Stimulated activated CD4-positive, alpha-beta T cell treated with anti-CD3 and anti-CD28 coated beads, Interleukin-12 subunit alpha, Interleukin-12 subunit beta, amount 100 ng/mL, for 4 hours (primary cell): ENCODE measurements at regions not wholly inside any gene's neighbourhood (a gene's known extent, or its start where the extent isn't known, plus 50 kb on each side); places are given as distances from the start of the nearest gene placed in this dataset.

Source experiments
- DNase-seq: peaks from one replicate; pipeline ENCODE4 v3.0.0-alpha.2; 2020

- DNase-seq = no peak
These were observed 255.4 kb downstream of the DAD1 start for GRCh38 chr14:22333422-22334274.

- no peak for DNase-seq
These were observed 256.2 kb downstream of the DAD1 start for GRCh38 chr14:22332686-22333421.

- no peak for DNase-seq
These were observed 259.7 kb downstream of the DAD1 start for GRCh38 chr14:22329371-22329770.

- no peak for DNase-seq
These were observed 263.2 kb downstream of the DAD1 start for GRCh38 chr14:22325676-22326400.

- no peak for DNase-seq
These were observed 268.7 kb downstream of the DAD1 start for GRCh38 chr14:22320362-22320750.

GRCh38 chr14:22319526-22320361 lies 269.3 kb downstream of the DAD1 start:
- no peak for DNase-seq

GRCh38 chr14:22318951-22319350 lies 270.1 kb downstream of the DAD1 start:
- DNase-seq = no peak

GRCh38 chr14:22316473-22316872 lies 272.6 kb downstream of the DAD1 start:
- DNase-seq = no peak

- DNase-seq = no peak
These were observed 273.7 kb downstream of the DAD1 start for GRCh38 chr14:22315336-22315735.

GRCh38 chr14:22314183-22314820 lies 274.7 kb downstream of the DAD1 start:
- DNase-seq = no peak

- DNase-seq = no peak
These were observed 275.7 kb downstream of the DAD1 start for GRCh38 chr14:22313172-22313801.

- DNase-seq = no peak
These were observed 277.4 kb downstream of the DAD1 start for GRCh38 chr14:22311636-22312035.

GRCh38 chr14:22305607-22306006 lies 283.4 kb downstream of the DAD1 start:
- no peak for DNase-seq

- DNase-seq = no peak
These were observed 284.7 kb downstream of the DAD1 start for GRCh38 chr14:22304326-22304725.

GRCh38 chr14:22303589-22304195 lies 285.3 kb downstream of the DAD1 start:
- no peak for DNase-seq

- DNase-seq = no peak
These were observed 288.4 kb downstream of the DAD1 start for GRCh38 chr14:22300646-22301045.

- no peak for DNase-seq
These were observed 291.6 kb downstream of the DAD1 start for GRCh38 chr14:22297376-22297775.

- no peak for DNase-seq
These were observed 292.3 kb downstream of the DAD1 start for GRCh38 chr14:22296722-22297121.

GRCh38 chr14:22296088-22296487 lies 292.9 kb downstream of the DAD1 start:
- DNase-seq = no peak

GRCh38 chr14:22291406-22291805 lies 297.6 kb downstream of the DAD1 start:
- DNase-seq = no peak

- no peak for DNase-seq
These were observed 299.5 kb downstream of the DAD1 start for GRCh38 chr14:22289570-22289969.
